ENCODE measurements at regions not wholly inside any gene's neighbourhood (a gene's known extent, or its start where the extent isn't known, plus 50 kb on each side); places are given as distances from the start of the nearest gene placed in this dataset.

DNA sequence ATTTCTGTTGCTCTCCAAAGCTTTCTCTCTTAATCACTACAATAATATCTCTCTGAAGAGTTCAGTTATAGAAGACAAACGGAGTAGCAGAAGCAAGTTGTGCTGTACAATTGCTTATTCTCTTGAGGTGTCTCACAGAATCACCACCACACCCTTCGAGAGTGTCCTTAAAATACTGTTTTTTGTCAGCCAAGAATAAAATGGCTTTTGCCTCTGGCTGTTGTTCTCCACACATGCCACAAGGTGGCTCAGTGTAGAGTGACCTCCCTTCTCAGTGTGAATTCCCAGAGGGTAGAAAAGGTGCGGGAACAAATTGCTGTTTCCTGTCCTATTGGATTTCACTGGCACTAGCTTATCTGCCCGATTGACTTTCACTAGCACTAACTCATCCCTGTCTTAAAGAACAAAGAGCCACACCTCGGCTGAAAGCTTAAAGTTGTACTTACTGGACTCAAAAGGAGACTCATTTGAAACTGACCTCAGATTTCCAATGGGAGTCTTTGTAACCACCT is 134.2 kb upstream of the SATB1 start:
- TF ChIP-seq, protein P1, sequence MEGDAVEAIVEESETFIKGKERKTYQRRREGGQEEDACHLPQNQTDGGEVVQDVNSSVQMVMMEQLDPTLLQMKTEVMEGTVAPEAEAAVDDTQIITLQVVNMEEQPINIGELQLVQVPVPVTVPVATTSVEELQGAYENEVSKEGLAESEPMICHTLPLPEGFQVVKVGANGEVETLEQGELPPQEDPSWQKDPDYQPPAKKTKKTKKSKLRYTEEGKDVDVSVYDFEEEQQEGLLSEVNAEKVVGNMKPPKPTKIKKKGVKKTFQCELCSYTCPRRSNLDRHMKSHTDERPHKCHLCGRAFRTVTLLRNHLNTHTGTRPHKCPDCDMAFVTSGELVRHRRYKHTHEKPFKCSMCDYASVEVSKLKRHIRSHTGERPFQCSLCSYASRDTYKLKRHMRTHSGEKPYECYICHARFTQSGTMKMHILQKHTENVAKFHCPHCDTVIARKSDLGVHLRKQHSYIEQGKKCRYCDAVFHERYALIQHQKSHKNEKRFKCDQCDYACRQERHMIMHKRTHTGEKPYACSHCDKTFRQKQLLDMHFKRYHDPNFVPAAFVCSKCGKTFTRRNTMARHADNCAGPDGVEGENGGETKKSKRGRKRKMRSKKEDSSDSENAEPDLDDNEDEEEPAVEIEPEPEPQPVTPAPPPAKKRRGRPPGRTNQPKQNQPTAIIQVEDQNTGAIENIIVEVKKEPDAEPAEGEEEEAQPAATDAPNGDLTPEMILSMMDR (optimal IDR thresholded peaks at IDR 0.05 in 1 of 3, IDR thresholded peaks at IDR 0.05 in 1 of 3, conservative IDR thresholded peaks at IDR 0.05 in 1 of 3; ENCODE audit: extremely low read depth in 1 of 3, insufficient read depth in 2 of 3, low read length in 3 of 3), result peak; percentile 70 to 80 (median 76)
- no peak for TF ChIP-seq EZH2 (IDR thresholded peaks at IDR 0.05; ENCODE audit: low read length)

Data from keratinocyte (primary cell).